A549 (cell line): ENCODE measurements at regions not wholly inside any gene's neighbourhood (a gene's known extent, or its start where the extent isn't known, plus 50 kb on each side); places are given as distances from the start of the nearest gene placed in this dataset.

Experiments used
- BHLHE40 ChIP-seq: IDR thresholded peaks from 2 replicates; pipeline ENCODE4 v1.6.1; 2012; ENCODE audit warnings: low read depth, low read length, inconsistent platforms
- CTCF ChIP-seq: fragments of >200 bp; sonication (Bioruptor Twin); formaldehyde crosslinking; IDR thresholded peaks from 3 replicates; pipeline ENCODE4 v1.5.1; 2016
- EP300 ChIP-seq, 2 experiments: fragments of >200 bp; sonication (Bioruptor Twin); formaldehyde crosslinking; IDR thresholded peaks; 2 replicates in 1 of 2; 3 replicates in 1 of 2; pipeline ENCODE4 v1.6.1; 2016 to 2017
- RAD21 ChIP-seq, 2 experiments: fragments of >200 bp in 1 of 2; sonication (Bioruptor Twin) in 1 of 2; formaldehyde crosslinking in 1 of 2; IDR thresholded peaks in 1 of 2; conservative IDR thresholded peaks in 1 of 2; 2 replicates in 1 of 2; 3 replicates in 1 of 2; pipeline ENCODE4 v1.6.1; 2012 to 2018; ENCODE audit warnings: inconsistent platforms in 1 of 2
- REST ChIP-seq: fragments of 200-600 bp; sonication (generic); IDR thresholded peaks from 2 replicates; pipeline ENCODE4 v1.6.1; 2016; ENCODE audit warnings: antibody characterized with exemption, mild to moderate bottlenecking, moderate library complexity
- TF ChIP-seq, protein P1 (sequence below): IDR thresholded peaks from 2 replicates; pipeline ENCODE4 v1.6.1; 2012; ENCODE audit warnings: low read depth, borderline replicate concordance

GRCh38 chr10:128687408-128687807 is 561.2 kb upstream of the MKI67 start:
- TF ChIP-seq RAD21 (conservative IDR thresholded peaks at IDR 0.05 in 1 of 2, IDR thresholded peaks at IDR 0.05 in 1 of 2) (no peak), REST (no peak), CTCF (no peak), EP300 (IDR thresholded peaks at IDR 0.05) (no peak), BHLHE40 (no peak)
- TF ChIP-seq, protein P1, sequence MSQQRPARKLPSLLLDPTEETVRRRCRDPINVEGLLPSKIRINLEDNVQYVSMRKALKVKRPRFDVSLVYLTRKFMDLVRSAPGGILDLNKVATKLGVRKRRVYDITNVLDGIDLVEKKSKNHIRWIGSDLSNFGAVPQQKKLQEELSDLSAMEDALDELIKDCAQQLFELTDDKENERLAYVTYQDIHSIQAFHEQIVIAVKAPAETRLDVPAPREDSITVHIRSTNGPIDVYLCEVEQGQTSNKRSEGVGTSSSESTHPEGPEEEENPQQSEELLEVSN, result no peak
